ENCODE measurements at regions not wholly inside any gene's neighbourhood (a gene's known extent, or its start where the extent isn't known, plus 50 kb on each side); places are given as distances from the start of the nearest gene placed in this dataset.

- H2AFZ ChIP-seq (ENCODE audit: low read depth), result peak overlapping the region; percentile 39
- no peak overlapping the region for H3K27ac ChIP-seq
- H3K4me2 ChIP-seq, result no peak overlapping the region
- TF ChIP-seq CTCF (conservative IDR thresholded peaks at IDR 0.05; ENCODE audit: low read depth, low read length), result peak; percentile 97
- no peaks in the 10 kb centered on the region for H4K20me1 ChIP-seq (ENCODE audit: insufficient read depth)
- no peaks in the 10 kb centered on the region for H3K36me3 ChIP-seq (ENCODE audit: insufficient read depth)
- no peak overlapping the region for H3K9ac ChIP-seq
- no peaks in the 10 kb centered on the region for H3K27me3 ChIP-seq (ENCODE audit: insufficient read depth, low read depth)
- no peaks in the 10 kb centered on the region for H3K79me2 ChIP-seq (ENCODE audit: insufficient read depth, low read depth)
- peaks cover 9% of the 10 kb centered on the region for H3K4me1 ChIP-seq (ENCODE audit: low read depth, poor library complexity, severe bottlenecking)
- H3K4me3 ChIP-seq (IDR thresholded peaks at IDR 0.05; ENCODE audit: insufficient read depth, low read depth, low read length), result no peak overlapping the region
These were observed 76.3 kb upstream of the TRIM2 start for GRCh38 chr4:153127760-153128494.

- TF ChIP-seq CTCF (conservative IDR thresholded peaks at IDR 0.05; ENCODE audit: low read depth, low read length), result peak; percentile 59
- no peak overlapping the region for H3K9ac ChIP-seq
These were observed 72.6 kb upstream of the TRIM2 start for GRCh38 chr4:153131596-153131995.

GRCh38 chr4:153137159-153137558 is 67.1 kb upstream of the TRIM2 start:
- no peak overlapping the region for H3K4me2 ChIP-seq
- no peak overlapping the region for H3K27ac ChIP-seq

More at GRCh38 chr4:153131596-153131995, 72.6 kb upstream of the TRIM2 start:
- Histone ChIP-seq H4K20me1 (ENCODE audit: insufficient read depth) (no peaks in the 10 kb centered on the region), H3K27me3 (ENCODE audit: insufficient read depth, low read depth) (no peaks in the 10 kb centered on the region), H2AFZ (ENCODE audit: low read depth) (no peak overlapping the region), H3K4me2 (no peak overlapping the region), H3K4me1 (ENCODE audit: low read depth, poor library complexity, severe bottlenecking) (peaks cover 32% of the 10 kb centered on the region), H3K36me3 (ENCODE audit: insufficient read depth) (no peaks in the 10 kb centered on the region), H3K4me3 (IDR thresholded peaks at IDR 0.05; ENCODE audit: insufficient read depth, low read depth, low read length) (no peak overlapping the region), H3K79me2 (ENCODE audit: insufficient read depth, low read depth) (no peaks in the 10 kb centered on the region), H3K27ac (no peak overlapping the region)

More at GRCh38 chr4:153137159-153137558, 67.1 kb upstream of the TRIM2 start:
- no peak for TF ChIP-seq CTCF (conservative IDR thresholded peaks at IDR 0.05; ENCODE audit: low read depth, low read length)
- Histone ChIP-seq H3K4me3 (IDR thresholded peaks at IDR 0.05; ENCODE audit: insufficient read depth, low read depth, low read length) (no peak overlapping the region), H3K79me2 (ENCODE audit: insufficient read depth, low read depth) (no peaks in the 10 kb centered on the region), H3K4me1 (ENCODE audit: low read depth, poor library complexity, severe bottlenecking) (peaks cover 24% of the 10 kb centered on the region), H3K9ac (no peak overlapping the region), H3K36me3 (ENCODE audit: insufficient read depth) (no peaks in the 10 kb centered on the region), H2AFZ (ENCODE audit: low read depth) (no peak overlapping the region), H3K27me3 (ENCODE audit: insufficient read depth, low read depth) (no peaks in the 10 kb centered on the region), H4K20me1 (ENCODE audit: insufficient read depth) (no peaks in the 10 kb centered on the region)
